H1 (cell line): ENCODE measurements at regions not wholly inside any gene's neighbourhood (a gene's known extent, or its start where the extent isn't known, plus 50 kb on each side); places are given as distances from the start of the nearest gene placed in this dataset.

Source experiments
- BACH1 ChIP-seq: IDR thresholded peaks from 2 replicates; pipeline ENCODE4 v1.6.1; 2012; ENCODE audit warnings: low read length, improper control_type of control experiment
- CHD7 ChIP-seq: fragments of 300-600 bp; sonication (generic); IDR thresholded peaks from 2 replicates; pipeline ENCODE4 v1.7.1; 2012; ENCODE audit warnings: low read length, moderate library complexity, mild to moderate bottlenecking, inconsistent platforms; ENCODE audit not compliant: insufficient replicate concordance
- EZH2 ChIP-seq: fragments of 200-600 bp; sonication (generic); IDR thresholded peaks from 2 replicates; pipeline ENCODE4 v1.7.1; 2012; ENCODE audit warnings: low read depth, mild to moderate bottlenecking, moderate library complexity, low read length, inconsistent platforms; ENCODE audit not compliant: severe bottlenecking
- FOSL1 ChIP-seq: IDR thresholded peaks from 2 replicates; pipeline ENCODE4 v1.6.1; 2011; ENCODE audit warnings: mild to moderate bottlenecking, low read depth, low read length, moderate library complexity; ENCODE audit not compliant: insufficient read depth
- GABPA ChIP-seq: IDR thresholded peaks from 2 replicates; pipeline ENCODE4 v1.6.1; 2011; ENCODE audit warnings: mild to moderate bottlenecking, low read length, moderate library complexity, borderline replicate concordance; ENCODE audit not compliant: insufficient read depth
- GTF2F1 ChIP-seq: IDR thresholded peaks from 2 replicates; pipeline ENCODE4 v1.6.1; 2012; ENCODE audit warnings: low read depth, low read length, improper control_type of control experiment, borderline replicate concordance
- HDAC2 ChIP-seq, 2 experiments: fragments of 300-600 bp in 1 of 2; sonication (generic) in 1 of 2; IDR thresholded peaks; 2 replicates each; pipeline ENCODE4 v1.6.1; 2011 to 2012; ENCODE audit warnings: low read depth in 2 of 2, low read length in 2 of 2, mild to moderate bottlenecking in 2 of 2, moderate library complexity in 2 of 2, borderline replicate concordance in 1 of 2, inconsistent platforms in 1 of 2
- JUND ChIP-seq: IDR thresholded peaks from 2 replicates; pipeline ENCODE4 v1.6.1; 2011; ENCODE audit warnings: mild to moderate bottlenecking, improper control_type of control experiment, low read length
- POLR2A ChIP-seq, 2 experiments: IDR thresholded peaks; 1 replicate in 1 of 2; 2 replicates in 1 of 2; pipeline ENCODE4 v1.6.1; 2011; ENCODE audit warnings: low read depth in 2 of 2, low read length in 2 of 2, mild to moderate bottlenecking in 2 of 2; ENCODE audit errors: control extremely low read depth in 1 of 2
- SIN3A ChIP-seq, 2 experiments: IDR thresholded peaks in 1 of 2; conservative IDR thresholded peaks in 1 of 2; 2 replicates each; pipeline ENCODE4 v1.6.1; 2011 to 2012; ENCODE audit warnings: low read length in 2 of 2, improper control_type of control experiment in 1 of 2, low read depth in 1 of 2, mild to moderate bottlenecking in 1 of 2
- SUZ12 ChIP-seq: fragments of 200-600 bp; sonication (generic); IDR thresholded peaks from 2 replicates; pipeline ENCODE4 v1.6.1; 2012; ENCODE audit warnings: mild to moderate bottlenecking, inconsistent platforms, low read length, moderate library complexity, mixed read lengths
- TAF7 ChIP-seq: optimal IDR thresholded peaks from 2 replicates; pipeline ENCODE3; 2011; ENCODE audit warnings: low read depth, mild to moderate bottlenecking, inconsistent platforms, low read length, moderate library complexity, borderline replicate concordance

GRCh38 chr18:44370861-44371260, 309.8 kb upstream of the SETBP1 start (continued):
- no peak for TF ChIP-seq CHD7
- TF ChIP-seq SUZ12: no peak
- no peak for TF ChIP-seq GTF2F1
- TF ChIP-seq JUND: no peak
- no peak for TF ChIP-seq SIN3A (conservative IDR thresholded peaks at IDR 0.05 in 1 of 2, IDR thresholded peaks at IDR 0.05 in 1 of 2; ENCODE audit: low read depth in 1 of 2, low read length in 2 of 2)
- TF ChIP-seq HDAC2 (IDR thresholded peaks at IDR 0.05; ENCODE audit: borderline replicate concordance in 1 of 2, low read depth in 2 of 2, low read length in 2 of 2): no peak
- no peak for TF ChIP-seq POLR2A (IDR thresholded peaks at IDR 0.05; ENCODE audit: control extremely low read depth in 1 of 2, low read depth in 2 of 2, low read length in 2 of 2)
- no peak for TF ChIP-seq EZH2
- no peak for TF ChIP-seq GABPA
- no peak for TF ChIP-seq FOSL1
- no peak for TF ChIP-seq TAF7
- no peak for TF ChIP-seq BACH1
